HG03280 (cell line): ENCODE measurements at regions not wholly inside any gene's neighbourhood (a gene's known extent, or its start where the extent isn't known, plus 50 kb on each side); places are given as distances from the start of the nearest gene placed in this dataset.

Experiments used
- ATAC-seq: cut with Tn5 transposase; IDR thresholded peaks from one replicate; pipeline ENCODE4 v1.9.1; 2021; ENCODE audit warnings: mild to moderate bottlenecking, moderate library complexity; ENCODE audit not compliant: unreplicated experiment

- no peak for ATAC-seq
Observed at GRCh38 chr15:61798631-61799030, 261.6 kb downstream of the VPS13C start.

- no peak for ATAC-seq
Observed at GRCh38 chr15:61796056-61796455, 264.2 kb downstream of the VPS13C start.

DNA sequence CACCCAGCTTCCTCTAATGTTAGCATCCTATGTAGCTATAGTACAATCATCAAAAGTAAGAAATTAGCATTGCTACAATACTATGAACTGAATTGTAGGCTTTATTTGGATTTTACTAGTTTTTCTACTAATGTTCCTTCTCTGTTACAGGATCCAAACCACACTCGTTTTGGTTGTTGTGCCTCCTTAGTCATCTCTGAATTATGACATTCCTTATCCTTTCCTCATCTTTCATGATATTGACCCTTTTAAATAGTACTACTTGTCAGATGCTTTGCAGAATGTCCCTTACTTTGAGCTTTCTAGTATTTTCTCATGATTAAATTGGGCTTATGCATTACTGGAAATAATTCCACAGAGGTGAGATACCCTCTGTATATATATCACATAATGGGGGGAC lies 265.4 kb downstream of the VPS13C start:
- ATAC-seq = no peak

GRCh38 chr15:61794276-61794675 lies 266.0 kb downstream of the VPS13C start:
- ATAC-seq = no peak

- no peak for ATAC-seq
Observed at GRCh38 chr15:61784734-61785133, 275.5 kb downstream of the VPS13C start.

DNA sequence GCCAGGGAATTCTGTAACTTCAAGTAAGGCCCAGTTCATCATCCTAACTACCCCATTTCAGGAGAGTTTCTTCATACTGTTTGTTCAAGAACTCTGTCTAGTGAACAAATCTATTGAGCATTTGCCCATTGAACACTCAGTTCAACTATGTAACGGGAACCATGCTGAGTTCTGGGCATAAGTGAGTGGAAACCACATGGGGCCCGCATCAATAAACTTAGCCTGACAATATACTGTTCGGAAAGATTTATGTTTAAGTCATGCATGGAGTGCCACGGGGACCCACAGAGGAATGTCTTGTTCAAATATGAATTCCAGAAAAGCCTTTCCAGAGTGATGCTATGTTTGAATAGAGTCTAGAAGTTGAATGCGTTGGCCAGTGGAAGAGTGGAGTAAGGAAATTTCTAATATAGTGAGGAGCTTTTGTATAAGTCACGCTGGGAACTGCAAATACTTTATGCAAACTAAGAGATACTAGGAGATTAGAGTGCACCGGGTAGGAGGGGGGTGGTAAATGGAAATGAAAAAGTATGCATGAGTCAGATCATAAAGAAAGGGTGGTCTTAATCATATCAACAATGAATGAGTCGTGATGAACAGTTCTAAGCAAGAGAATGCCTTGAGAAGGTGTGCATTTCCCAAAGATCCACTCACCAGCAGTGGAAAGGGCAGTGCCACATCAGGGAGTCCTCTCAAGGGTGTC lies 279.8 kb downstream of the VPS13C start:
- no peak for ATAC-seq

- no peak for ATAC-seq
Observed at GRCh38 chr15:61777689-61778088, 282.6 kb downstream of the VPS13C start.

DNA sequence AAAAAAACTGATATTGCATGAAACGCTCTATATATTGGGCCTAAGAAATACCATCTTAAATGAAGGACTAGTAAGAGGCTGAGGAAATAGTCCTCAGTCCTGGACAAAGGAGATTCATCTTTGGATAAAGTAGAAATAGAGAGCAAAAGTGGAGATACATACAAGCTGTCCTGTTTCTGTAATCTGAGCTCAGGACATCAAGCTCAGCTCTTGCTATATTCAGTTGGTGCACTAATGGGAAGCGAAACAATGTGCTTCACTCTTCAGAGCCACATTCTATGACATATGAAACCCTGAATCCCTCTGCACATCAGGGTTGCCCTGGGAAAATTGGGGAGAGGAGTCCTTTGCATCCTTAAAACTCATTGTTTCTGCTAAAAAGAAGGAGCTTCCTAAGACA lies 290.7 kb downstream of the VPS13C start:
- ATAC-seq = no peak

- ATAC-seq = no peak
Observed at GRCh38 chr15:61768131-61768530, 292.1 kb downstream of the VPS13C start.

GRCh38 chr15:61764981-61765380 lies 295.3 kb downstream of the VPS13C start:
- ATAC-seq = no peak

- ATAC-seq = no peak
Observed at GRCh38 chr15:61764141-61764540, 296.1 kb downstream of the VPS13C start.

DNA sequence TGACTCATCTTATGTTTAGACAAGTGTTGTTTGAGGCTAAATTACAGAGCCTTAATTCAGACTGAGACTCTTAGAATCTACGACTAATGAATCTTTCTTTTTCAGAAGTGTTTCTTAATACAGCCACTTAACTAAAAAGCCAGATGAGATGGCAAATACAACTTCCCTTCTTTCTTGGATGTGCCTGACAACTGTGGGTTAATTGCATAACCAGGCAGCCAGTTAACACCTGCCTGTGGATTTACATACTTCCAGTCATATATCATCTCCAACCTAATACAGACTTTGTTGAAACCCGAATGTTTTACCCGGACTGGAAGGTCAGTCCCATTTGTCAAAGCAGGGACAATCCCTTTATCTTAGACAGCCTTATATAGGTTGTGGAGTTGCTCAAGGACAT lies 297.6 kb downstream of the VPS13C start:
- ATAC-seq = no peak

DNA sequence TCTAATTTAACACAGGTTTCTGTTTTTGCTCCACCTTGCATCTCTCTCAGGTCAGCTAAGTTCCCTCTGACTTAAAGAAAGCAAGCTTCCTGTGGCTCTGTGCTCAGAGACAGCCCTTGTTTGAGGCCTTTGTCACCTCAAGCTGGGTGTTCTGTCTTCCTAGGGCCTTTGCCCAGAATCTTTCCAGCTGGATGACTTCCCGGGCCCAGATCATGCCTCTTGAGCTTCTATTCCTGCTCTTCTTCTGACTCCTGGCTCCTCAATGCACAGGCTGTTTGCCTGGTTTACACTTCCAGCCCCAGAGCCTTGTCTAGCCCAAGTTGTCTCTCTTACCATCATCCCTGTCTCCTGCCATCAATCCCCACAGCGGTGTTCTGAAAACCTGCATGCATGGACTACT lies 300.6 kb downstream of the VPS13C start:
- ATAC-seq = no peak

GRCh38 chr15:61756071-61756820 lies 304.0 kb downstream of the VPS13C start:
- no peak for ATAC-seq

DNA sequence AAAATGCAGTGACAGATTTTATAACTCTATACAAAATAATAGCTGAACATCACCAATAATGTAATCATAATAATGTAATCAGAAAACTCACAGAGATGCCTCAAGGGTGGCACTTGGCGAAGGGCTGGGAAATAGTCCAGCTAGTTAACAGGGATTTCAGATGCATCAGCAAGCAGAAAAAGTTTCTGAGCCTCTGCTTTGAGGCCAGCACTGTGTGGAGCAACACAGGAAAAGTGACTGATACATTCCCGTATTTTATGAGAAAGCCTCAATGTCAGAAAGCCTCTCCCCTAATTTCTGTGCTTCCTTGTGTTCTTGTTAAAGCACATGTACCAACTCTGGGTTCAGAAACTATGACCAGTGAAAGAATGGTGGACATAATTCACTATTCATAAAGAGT lies 304.8 kb downstream of the VPS13C start:
- ATAC-seq = no peak

DNA sequence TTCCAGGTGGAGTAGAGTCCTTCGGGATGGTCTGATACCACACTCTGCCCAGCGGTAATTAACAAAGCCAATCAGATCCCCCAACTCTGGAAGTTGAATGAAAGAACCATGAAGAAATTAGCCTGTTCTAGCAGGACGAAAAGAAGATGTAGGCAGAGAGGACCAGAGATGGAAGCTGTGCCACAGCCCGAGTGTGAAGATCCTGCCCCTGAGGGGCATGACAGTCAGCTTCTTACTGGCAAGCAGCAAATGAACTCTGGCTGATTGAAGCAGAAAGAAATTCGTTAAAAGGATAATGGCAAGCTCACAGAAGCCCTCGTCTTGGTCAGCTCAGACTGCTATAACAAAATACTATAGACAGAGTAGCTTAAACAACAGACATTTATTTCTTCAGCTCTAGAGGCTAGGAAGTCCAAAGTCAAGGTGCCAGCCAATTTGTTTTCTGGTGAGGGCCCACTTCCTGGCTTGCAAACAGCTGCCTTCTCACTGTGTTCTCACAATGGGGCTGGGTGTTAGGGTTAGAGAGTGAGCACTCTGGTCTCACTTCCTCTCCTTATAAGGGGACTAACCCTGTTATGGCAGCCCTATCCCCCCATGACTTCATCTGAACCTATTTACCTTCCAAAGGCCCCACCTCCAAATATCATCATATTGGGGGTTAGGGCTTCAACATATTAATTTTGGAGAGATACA lies 307.1 kb downstream of the VPS13C start:
- ATAC-seq = no peak

DNA sequence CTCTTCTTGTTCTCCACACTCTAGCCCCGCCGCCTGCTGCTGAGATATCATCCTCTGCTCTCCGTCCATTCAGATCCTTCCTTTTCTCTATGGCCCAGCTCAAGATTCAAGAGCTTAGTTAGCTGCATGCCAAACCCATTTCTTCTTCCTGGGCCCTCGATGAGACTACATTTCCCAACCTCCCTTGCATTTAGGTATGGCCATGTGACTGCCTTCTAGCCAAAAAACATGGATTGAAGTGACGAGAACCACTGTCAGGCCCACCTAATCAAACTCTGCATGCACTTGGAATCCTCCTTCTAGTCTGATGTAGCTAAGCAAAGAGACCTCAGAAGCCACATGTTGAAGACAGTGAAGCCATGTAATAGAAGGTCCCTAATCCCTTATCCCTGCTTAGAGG lies 308.2 kb downstream of the VPS13C start:
- no peak for ATAC-seq

- ATAC-seq = no peak
Observed at GRCh38 chr15:61750271-61751084, 309.8 kb downstream of the VPS13C start.

GRCh38 chr15:61749169-61749568 lies 311.1 kb downstream of the VPS13C start:
- ATAC-seq = no peak

DNA sequence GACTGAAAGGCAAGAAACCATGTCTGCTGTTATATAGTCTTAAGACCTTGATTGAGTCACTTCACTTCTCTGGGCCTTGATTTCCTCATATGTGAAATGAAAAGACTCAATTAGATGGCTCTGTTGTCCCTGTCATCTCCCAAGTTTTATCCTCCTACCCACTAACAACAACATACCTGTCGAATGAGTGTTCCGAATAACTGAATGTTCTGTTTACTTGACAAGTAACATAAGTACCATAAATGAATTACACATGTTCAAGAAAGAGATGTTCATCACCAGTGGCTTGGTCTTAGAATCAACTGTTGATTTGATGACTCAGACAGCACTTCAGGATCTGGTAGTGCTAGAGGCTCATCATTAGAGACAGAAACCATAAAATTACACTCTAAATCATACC lies 311.7 kb downstream of the VPS13C start:
- ATAC-seq = no peak

DNA sequence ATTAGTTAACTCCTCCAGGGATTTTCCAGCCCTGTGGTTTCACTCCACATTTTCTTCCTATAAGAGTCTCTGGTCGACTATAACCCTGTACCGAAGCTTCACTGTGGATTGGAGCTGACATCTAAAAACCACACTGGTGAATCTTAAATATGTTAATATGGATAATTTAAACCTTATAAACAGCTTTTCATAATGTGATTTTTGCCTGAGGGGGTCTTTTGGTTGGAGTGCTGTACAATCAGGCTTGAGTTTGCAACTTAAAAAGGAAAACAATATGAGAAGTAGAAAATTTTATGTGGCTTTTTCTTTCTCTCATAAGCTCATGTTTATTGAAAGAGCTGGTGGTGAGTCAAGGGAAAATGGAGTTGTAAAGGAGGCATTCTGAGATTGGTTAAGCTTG lies 313.7 kb downstream of the VPS13C start:
- ATAC-seq = no peak
